ENCODE measurements at regions not wholly inside any gene's neighbourhood (a gene's known extent, or its start where the extent isn't known, plus 50 kb on each side); places are given as distances from the start of the nearest gene placed in this dataset.

GRCh38 chr9:1514776-1515363, 464.7 kb downstream of the DMRT2 start:
- no peak for DNase-seq (ENCODE audit: extremely low spot score, unreplicated experiment)
- Mint-ChIP-seq H3K27ac (ENCODE audit: unreplicated experiment) (no peak overlapping the region), H3K36me3 (ENCODE audit: unreplicated experiment) (no peaks in the 10 kb centered on the region), H3K4me3 (ENCODE audit: unreplicated experiment) (no peak overlapping the region), H3K4me1 (ENCODE audit: unreplicated experiment) (no peaks in the 10 kb centered on the region), H3K9me3 (ENCODE audit: unreplicated experiment) (peaks cover 11% of the 10 kb centered on the region), H3K27me3 (ENCODE audit: unreplicated experiment) (no peaks in the 10 kb centered on the region)
- TF ChIP-seq CTCF (IDR thresholded peaks at IDR 0.05): no peak

- Mint-ChIP-seq H3K36me3 (ENCODE audit: unreplicated experiment) (no peaks in the 10 kb centered on the region), H3K4me1 (ENCODE audit: unreplicated experiment) (no peaks in the 10 kb centered on the region), H3K27me3 (ENCODE audit: unreplicated experiment) (no peaks in the 10 kb centered on the region), H3K4me3 (ENCODE audit: unreplicated experiment) (no peak overlapping the region), H3K27ac (ENCODE audit: unreplicated experiment) (no peak overlapping the region), H3K9me3 (ENCODE audit: unreplicated experiment) (peaks cover 11% of the 10 kb centered on the region)
- DNase-seq (ENCODE audit: extremely low spot score, unreplicated experiment): no peak
- no peak for TF ChIP-seq CTCF (IDR thresholded peaks at IDR 0.05)
Measured at GRCh38 chr9:1515557-1515956, 465.4 kb downstream of the DMRT2 start.

GRCh38 chr9:1521547-1521946, 471.4 kb downstream of the DMRT2 start:
- H3K4me1 Mint-ChIP-seq (ENCODE audit: unreplicated experiment): no peaks in the 10 kb centered on the region

GRCh38 chr9:1522219-1522767, 472.1 kb downstream of the DMRT2 start:
- no peak for DNase-seq (ENCODE audit: extremely low spot score, unreplicated experiment)
- Mint-ChIP-seq H3K4me1 (ENCODE audit: unreplicated experiment) (no peaks in the 10 kb centered on the region), H3K36me3 (ENCODE audit: unreplicated experiment) (no peaks in the 10 kb centered on the region), H3K4me3 (ENCODE audit: unreplicated experiment) (no peak overlapping the region), H3K9me3 (ENCODE audit: unreplicated experiment) (peaks cover 12% of the 10 kb centered on the region), H3K27me3 (ENCODE audit: unreplicated experiment) (no peaks in the 10 kb centered on the region), H3K27ac (ENCODE audit: unreplicated experiment) (no peak overlapping the region)
- no peak for TF ChIP-seq CTCF (IDR thresholded peaks at IDR 0.05)

More at GRCh38 chr9:1521547-1521946, 471.4 kb downstream of the DMRT2 start:
- H3K36me3 Mint-ChIP-seq (ENCODE audit: unreplicated experiment): no peaks in the 10 kb centered on the region
- no peak for DNase-seq (ENCODE audit: extremely low spot score, unreplicated experiment)
- H3K27me3 Mint-ChIP-seq (ENCODE audit: unreplicated experiment): no peaks in the 10 kb centered on the region
- H3K4me3 Mint-ChIP-seq (ENCODE audit: unreplicated experiment): no peak overlapping the region
- peaks cover 16% of the 10 kb centered on the region for H3K9me3 Mint-ChIP-seq (ENCODE audit: unreplicated experiment)
- TF ChIP-seq CTCF (IDR thresholded peaks at IDR 0.05): no peak
- no peak overlapping the region for H3K27ac Mint-ChIP-seq (ENCODE audit: unreplicated experiment)

GRCh38 chr9:1528456-1528855, 478.3 kb downstream of the DMRT2 start:
- no peak overlapping the region for H3K27ac Mint-ChIP-seq (ENCODE audit: unreplicated experiment)

More at GRCh38 chr9:1528456-1528855, 478.3 kb downstream of the DMRT2 start:
- DNase-seq (ENCODE audit: extremely low spot score, unreplicated experiment): no peak
- Mint-ChIP-seq H3K9me3 (ENCODE audit: unreplicated experiment) (peaks cover 16% of the 10 kb centered on the region), H3K36me3 (ENCODE audit: unreplicated experiment) (no peaks in the 10 kb centered on the region), H3K4me1 (ENCODE audit: unreplicated experiment) (no peaks in the 10 kb centered on the region), H3K27me3 (ENCODE audit: unreplicated experiment) (no peaks in the 10 kb centered on the region), H3K4me3 (ENCODE audit: unreplicated experiment) (no peak overlapping the region)
- TF ChIP-seq CTCF (IDR thresholded peaks at IDR 0.05): no peak

All from osteocyte (in vitro differentiated cells).